ENCODE measurements at regions not wholly inside any gene's neighbourhood (a gene's known extent, or its start where the extent isn't known, plus 50 kb on each side); places are given as distances from the start of the nearest gene placed in this dataset.
A peak's percentile ranks its signal among the peaks of the same experiment; 100 is the strongest.

DNA sequence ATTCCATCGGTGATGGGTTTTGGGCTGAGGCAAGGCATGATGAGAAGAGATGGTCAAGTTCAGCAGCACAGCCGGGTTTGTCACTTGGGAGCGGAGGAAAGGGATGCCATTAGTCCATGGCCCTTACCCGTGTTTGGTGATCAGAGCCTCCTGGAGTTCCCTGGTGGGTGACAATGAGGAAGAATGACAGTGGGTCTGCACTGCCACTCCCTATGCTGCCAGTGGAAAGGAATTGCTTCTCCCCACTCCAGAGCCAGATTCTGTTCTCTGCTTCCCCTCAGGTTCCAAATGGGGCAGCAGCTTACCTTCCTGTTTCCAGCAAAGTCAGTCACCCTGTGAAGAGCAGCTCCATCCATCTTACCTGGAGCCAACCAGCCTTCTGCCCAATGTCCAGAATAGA is 393.1 kb downstream of the PTPRU start:
- no peaks in the 10 kb centered on the region for H3K9me3 Mint-ChIP-seq
- peaks cover 9% of the 10 kb centered on the region for H3K27me3 Mint-ChIP-seq (ENCODE audit: insufficient read depth)
- no peak overlapping the region for H3K4me3 ChIP-seq (ENCODE audit: low read length)
- no peaks in the 10 kb centered on the region for H3K36me3 Mint-ChIP-seq (ENCODE audit: low read depth)
- peak; percentile 20 for DNase-seq
- no peak for TF ChIP-seq CTCF (conservative IDR thresholded peaks at IDR 0.05)
- no peak overlapping the region for H3K9ac ChIP-seq (ENCODE audit: extremely low read depth, low read length, poor library complexity, severe bottlenecking)
- H3K27ac ChIP-seq (ENCODE audit: low read depth, low read length), result no peak overlapping the region
- WGBS, 2 experiments (ENCODE audit: insufficient coverage in 1 of 2, insufficient read length in 1 of 2), result 58 to 68% methylated on average over 3 to 4 of the region's 4 CpGs
- no peak overlapping the region for H3K27ac Mint-ChIP-seq
- H3K4me1 Mint-ChIP-seq, result no peaks in the 10 kb centered on the region
- no peak overlapping the region for H3K4me3 Mint-ChIP-seq
- H3K4me1 ChIP-seq (ENCODE audit: control insufficient read depth, insufficient read depth, low read length), result no peaks in the 10 kb centered on the region
- no peaks in the 10 kb centered on the region for H3K9me3 ChIP-seq (ENCODE audit: control insufficient read depth, low read length)
- H3K27me3 ChIP-seq (ENCODE audit: control insufficient read depth, insufficient read depth, low read length, poor library complexity, severe bottlenecking), result peaks cover 4% of the 10 kb centered on the region
- H3K36me3 ChIP-seq (ENCODE audit: control insufficient read depth, insufficient read depth, low read length), result no peaks in the 10 kb centered on the region

GRCh38 chr1:29628190-29628589 is 391.9 kb downstream of the PTPRU start:
- 22 to 61% methylated on average over 1 to 2 of the region's 2 CpGs for WGBS, 2 experiments (ENCODE audit: insufficient coverage in 1 of 2, insufficient read length in 1 of 2)
- peaks cover 12% of the 10 kb centered on the region for H3K27me3 Mint-ChIP-seq (ENCODE audit: insufficient read depth)
- no peaks in the 10 kb centered on the region for H3K9me3 Mint-ChIP-seq
- H3K27me3 ChIP-seq (ENCODE audit: control insufficient read depth, insufficient read depth, low read length, poor library complexity, severe bottlenecking), result peaks cover 4% of the 10 kb centered on the region
- DNase-seq, result peak; percentile 26
- no peak overlapping the region for H3K27ac ChIP-seq (ENCODE audit: low read depth, low read length)
- no peak overlapping the region for H3K4me3 Mint-ChIP-seq
- H3K4me1 ChIP-seq (ENCODE audit: control insufficient read depth, insufficient read depth, low read length), result no peaks in the 10 kb centered on the region
- no peak for TF ChIP-seq CTCF (conservative IDR thresholded peaks at IDR 0.05)
- no peaks in the 10 kb centered on the region for H3K36me3 ChIP-seq (ENCODE audit: control insufficient read depth, insufficient read depth, low read length)
- no peak overlapping the region for H3K9ac ChIP-seq (ENCODE audit: extremely low read depth, low read length, poor library complexity, severe bottlenecking)
- no peak overlapping the region for H3K4me3 ChIP-seq (ENCODE audit: low read length)
- no peaks in the 10 kb centered on the region for H3K36me3 Mint-ChIP-seq (ENCODE audit: low read depth)
- H3K27ac Mint-ChIP-seq, result no peak overlapping the region
- H3K9me3 ChIP-seq (ENCODE audit: control insufficient read depth, low read length), result no peaks in the 10 kb centered on the region
- no peaks in the 10 kb centered on the region for H3K4me1 Mint-ChIP-seq

GRCh38 chr1:29626726-29627125 is 390.4 kb downstream of the PTPRU start:
- Histone ChIP-seq H3K9me3 (ENCODE audit: control insufficient read depth, low read length) (no peaks in the 10 kb centered on the region), H3K36me3 (ENCODE audit: control insufficient read depth, insufficient read depth, low read length) (no peaks in the 10 kb centered on the region), H3K4me1 (ENCODE audit: control insufficient read depth, insufficient read depth, low read length) (no peaks in the 10 kb centered on the region), H3K27ac (ENCODE audit: low read depth, low read length) (no peak overlapping the region), H3K4me3 (ENCODE audit: low read length) (no peak overlapping the region), H3K27me3 (ENCODE audit: control insufficient read depth, insufficient read depth, low read length, poor library complexity, severe bottlenecking) (peaks cover 4% of the 10 kb centered on the region), H3K9ac (ENCODE audit: extremely low read depth, low read length, poor library complexity, severe bottlenecking) (no peak overlapping the region)
- H3K36me3 Mint-ChIP-seq (ENCODE audit: low read depth), result no peaks in the 10 kb centered on the region
- no peak for DNase-seq
- 88 to 93% methylated on average over 3 to 5 of the region's 5 CpGs for WGBS, 2 experiments (ENCODE audit: insufficient coverage in 1 of 2, insufficient read length in 1 of 2)
- H3K9me3 Mint-ChIP-seq, result no peaks in the 10 kb centered on the region
- no peak for TF ChIP-seq CTCF (conservative IDR thresholded peaks at IDR 0.05)
- H3K27ac Mint-ChIP-seq, result no peak overlapping the region
- no peaks in the 10 kb centered on the region for H3K4me1 Mint-ChIP-seq
- H3K4me3 Mint-ChIP-seq, result no peak overlapping the region
- H3K27me3 Mint-ChIP-seq (ENCODE audit: insufficient read depth), result peaks cover 9% of the 10 kb centered on the region

Measured in endodermal cell (in vitro differentiated cells).